Natural killer cell (primary cell): ENCODE measurements at regions not wholly inside any gene's neighbourhood (a gene's known extent, or its start where the extent isn't known, plus 50 kb on each side); places are given as distances from the start of the nearest gene placed in this dataset.

ENCODE experiments used
- ATAC-seq, 3 donors: fragments of 150-1000 bp in 2 of 3; fragments of 200-7000 bp in 1 of 3; cut with Tn5 transposase; 1 replicate in 1 of 3; 2 replicates in 2 of 3; pipeline ENCODE4 v1.10.0; 2021; ENCODE audit warnings: mild to moderate bottlenecking in 2 of 3, moderate library complexity in 2 of 3
- DNase-seq, 2 donors: peaks; one replicate each; pipeline versions ENCODE4 v3.0.0 to v3.0.0-alpha.2; 2013 to 2021; ENCODE audit warnings: mixed read lengths in 1 of 2
- H3K27ac ChIP-seq: one replicate; pipeline ENCODE4 v1.5.1; 2013; ENCODE audit warnings: mild to moderate bottlenecking, low read length
- H3K27me3 ChIP-seq: one replicate; pipeline ENCODE4 v1.6.1; 2013; ENCODE audit warnings: low read length; ENCODE audit not compliant: control insufficient read depth, insufficient read depth
- H3K36me3 ChIP-seq: one replicate; pipeline ENCODE4 v1.6.1; 2013; ENCODE audit warnings: low read length; ENCODE audit not compliant: control insufficient read depth, insufficient read depth
- H3K4me1 ChIP-seq: one replicate; pipeline ENCODE4 v1.6.1; 2013; ENCODE audit warnings: low read length; ENCODE audit not compliant: control insufficient read depth, insufficient read depth
- H3K4me3 ChIP-seq: one replicate; pipeline ENCODE4 v1.5.1; 2013; ENCODE audit warnings: low read length
- H3K9me3 ChIP-seq: one replicate; pipeline ENCODE4 v1.6.1; 2013; ENCODE audit warnings: low read length; ENCODE audit not compliant: control insufficient read depth, insufficient read depth
- H3K27ac Mint-ChIP-seq, 2 donors: one replicate each; pipeline ENCODE4 v1.8.0; 2022; ENCODE audit warnings: mild to moderate bottlenecking in 2 of 2, mixed read lengths in 2 of 2, moderate library complexity in 1 of 2
- H3K27me3 Mint-ChIP-seq, 2 donors: one replicate each; pipeline ENCODE4 v1.8.0; 2022; ENCODE audit warnings: low read depth in 2 of 2, mixed read lengths in 2 of 2
- H3K36me3 Mint-ChIP-seq: one replicate; pipeline ENCODE4 v1.8.0; 2022; ENCODE audit warnings: mixed read lengths
- H3K4me1 Mint-ChIP-seq, 2 donors: one replicate each; pipeline ENCODE4 v1.8.0; 2022; ENCODE audit warnings: mixed read lengths in 2 of 2
- H3K4me3 Mint-ChIP-seq: one replicate; pipeline ENCODE4 v1.8.0; 2022; ENCODE audit warnings: mild to moderate bottlenecking, moderate library complexity, mixed read lengths
- H3K9me3 Mint-ChIP-seq, 2 donors: one replicate each; pipeline ENCODE4 v1.8.0; 2022; ENCODE audit warnings: mixed read lengths in 2 of 2
- WGBS: methylation state at CpG from one replicate; pipeline ENCODE4 v1.1.7; 2013; ENCODE audit warnings: missing lambda C conversion rate; ENCODE audit not compliant: insufficient coverage; 5-methylcytosine and 5-hydroxymethylcytosine counted together
- intact Hi-C: fragments of 100-400 bp; cut with micrococcal nuclease; formaldehyde crosslinking; loops from one replicate; pipeline ENCODE4 v1.14.2; 2022
- TF ChIP-seq, protein P1 (sequence below): fragments of 200-600 bp; IDR thresholded peaks from one replicate; pipeline ENCODE4 v1.8.0; 2022; ENCODE audit warnings: antibody characterized with exemption

DNA sequence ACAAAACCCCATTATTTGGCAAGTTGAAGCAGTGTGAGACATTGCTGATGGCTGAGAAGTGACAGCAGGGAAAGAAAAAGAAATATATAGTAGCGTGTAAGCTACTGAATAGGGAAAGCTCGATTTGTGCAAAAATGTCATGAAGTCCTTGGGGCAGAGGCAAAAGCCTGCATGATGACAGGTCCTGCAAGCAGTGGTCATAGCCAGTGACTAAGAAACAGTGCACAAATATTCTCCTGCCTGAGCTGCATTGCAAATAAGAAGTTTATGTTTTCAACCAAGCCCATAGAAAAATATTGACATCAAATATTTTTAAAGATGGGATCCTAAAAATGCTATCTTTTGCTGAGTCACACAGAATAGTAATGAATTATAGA lies 270.0 kb downstream of the SLITRK6 start:
- Histone ChIP-seq H3K27me3 (no peaks in the 10 kb centered on the region), H3K36me3 (no peaks in the 10 kb centered on the region), H3K27ac (no peak overlapping the region), H3K4me3 (no peak overlapping the region), H3K9me3 (no peaks in the 10 kb centered on the region), H3K4me1 (no peaks in the 10 kb centered on the region)
- H3K9me3 Mint-ChIP-seq, result peaks cover 2 to 6% of the 10 kb centered on the region in 2 donors
- no peak overlapping the region for H3K27ac Mint-ChIP-seq
- no peaks in the 10 kb centered on the region for H3K4me1 Mint-ChIP-seq
- TF ChIP-seq, protein P1, sequence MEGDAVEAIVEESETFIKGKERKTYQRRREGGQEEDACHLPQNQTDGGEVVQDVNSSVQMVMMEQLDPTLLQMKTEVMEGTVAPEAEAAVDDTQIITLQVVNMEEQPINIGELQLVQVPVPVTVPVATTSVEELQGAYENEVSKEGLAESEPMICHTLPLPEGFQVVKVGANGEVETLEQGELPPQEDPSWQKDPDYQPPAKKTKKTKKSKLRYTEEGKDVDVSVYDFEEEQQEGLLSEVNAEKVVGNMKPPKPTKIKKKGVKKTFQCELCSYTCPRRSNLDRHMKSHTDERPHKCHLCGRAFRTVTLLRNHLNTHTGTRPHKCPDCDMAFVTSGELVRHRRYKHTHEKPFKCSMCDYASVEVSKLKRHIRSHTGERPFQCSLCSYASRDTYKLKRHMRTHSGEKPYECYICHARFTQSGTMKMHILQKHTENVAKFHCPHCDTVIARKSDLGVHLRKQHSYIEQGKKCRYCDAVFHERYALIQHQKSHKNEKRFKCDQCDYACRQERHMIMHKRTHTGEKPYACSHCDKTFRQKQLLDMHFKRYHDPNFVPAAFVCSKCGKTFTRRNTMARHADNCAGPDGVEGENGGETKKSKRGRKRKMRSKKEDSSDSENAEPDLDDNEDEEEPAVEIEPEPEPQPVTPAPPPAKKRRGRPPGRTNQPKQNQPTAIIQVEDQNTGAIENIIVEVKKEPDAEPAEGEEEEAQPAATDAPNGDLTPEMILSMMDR, result no peak
- DNase-seq (no peak), ATAC-seq (no peak)
- intact Hi-C loops, result no loop called here
- no peaks in the 10 kb centered on the region for H3K27me3 Mint-ChIP-seq
- H3K4me3 Mint-ChIP-seq, result no peak overlapping the region
- no peaks in the 10 kb centered on the region for H3K36me3 Mint-ChIP-seq
- 74% methylated on average over 2 of the region's 2 CpGs for WGBS

DNA sequence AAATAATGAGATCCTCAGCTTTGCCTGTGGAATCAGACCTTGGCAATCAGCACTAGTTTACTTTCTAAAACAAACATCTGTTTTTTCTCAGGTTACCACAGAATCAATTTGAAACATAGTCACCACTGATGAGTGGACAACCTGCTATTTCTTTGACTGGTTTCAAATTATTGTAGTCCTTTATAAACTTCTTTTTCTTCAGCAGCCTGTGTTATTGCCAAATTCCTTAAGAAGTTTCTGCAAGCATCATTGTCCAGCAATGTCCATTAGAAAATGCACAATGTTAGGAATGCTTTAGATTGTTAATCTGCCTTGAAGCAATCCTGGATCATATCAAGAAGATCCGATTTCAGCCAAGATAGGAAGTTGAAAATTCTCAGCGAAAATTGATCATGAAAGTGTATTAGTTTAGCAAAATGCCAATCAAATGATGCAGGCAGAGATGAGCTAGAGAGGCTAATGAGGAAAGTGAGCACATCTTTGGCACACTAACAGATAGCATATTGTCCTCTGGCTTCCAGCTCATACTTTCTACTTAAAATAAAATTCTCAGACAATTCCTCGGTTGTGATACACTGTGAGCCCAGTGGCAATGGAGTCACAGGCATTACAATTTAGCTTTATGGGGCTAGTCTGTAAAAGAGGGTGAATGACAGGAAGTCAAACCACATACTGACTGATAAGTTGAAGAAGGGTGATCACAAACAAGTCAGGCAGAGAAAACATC lies 270.6 kb downstream of the SLITRK6 start:
- Histone ChIP-seq H3K27ac (no peak overlapping the region), H3K9me3 (no peaks in the 10 kb centered on the region), H3K36me3 (no peaks in the 10 kb centered on the region), H3K4me3 (no peak overlapping the region), H3K27me3 (no peaks in the 10 kb centered on the region), H3K4me1 (no peaks in the 10 kb centered on the region)
- Mint-ChIP-seq H3K27ac (no peak overlapping the region), H3K27me3 (no peaks in the 10 kb centered on the region), H3K9me3 (peaks cover 2 to 6% of the 10 kb centered on the region in 2 donors), H3K4me1 (no peaks in the 10 kb centered on the region), H3K36me3 (no peaks in the 10 kb centered on the region), H3K4me3 (no peak overlapping the region)
- 64% methylated on average over 3 of the region's 3 CpGs for WGBS
- DNase-seq (no peak), ATAC-seq (no peak)
- intact Hi-C loops, result no loop called here
- TF ChIP-seq, protein P1, result no peak

DNA sequence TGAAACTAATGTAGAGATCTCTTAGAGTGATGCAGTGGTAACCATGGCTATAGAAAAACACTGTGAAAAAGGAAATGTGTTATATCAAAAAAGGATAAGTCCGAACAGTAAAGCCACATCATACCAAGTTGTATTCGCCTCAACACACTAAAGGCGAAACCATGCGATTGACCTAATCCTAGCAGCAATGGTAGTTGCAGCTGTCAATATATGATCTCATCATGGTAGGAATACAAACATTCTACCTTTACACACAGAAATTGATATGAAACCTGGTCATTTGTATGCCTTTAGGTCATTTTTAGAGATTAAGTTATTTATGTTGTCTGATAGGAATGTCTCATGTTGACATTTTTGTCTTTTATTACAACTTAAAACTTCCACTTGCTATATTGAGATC lies 271.9 kb downstream of the SLITRK6 start:
- 98% methylated on average over 4 of the region's 4 CpGs for WGBS
- DNase-seq, result no peak
- Histone ChIP-seq H3K36me3 (no peaks in the 10 kb centered on the region), H3K4me1 (no peaks in the 10 kb centered on the region), H3K9me3 (no peaks in the 10 kb centered on the region), H3K27me3 (no peaks in the 10 kb centered on the region), H3K27ac (no peak overlapping the region), H3K4me3 (no peak overlapping the region)
- Mint-ChIP-seq H3K27ac (no peak overlapping the region), H3K36me3 (no peaks in the 10 kb centered on the region), H3K27me3 (no peaks in the 10 kb centered on the region), H3K4me1 (no peaks in the 10 kb centered on the region), H3K9me3 (peaks cover 0 to 6% of the 10 kb centered on the region in 2 donors), H3K4me3 (no peak overlapping the region)
- TF ChIP-seq, protein P1, result no peak
- ATAC-seq, result no peak
- intact Hi-C loops, result no loop called here

DNA sequence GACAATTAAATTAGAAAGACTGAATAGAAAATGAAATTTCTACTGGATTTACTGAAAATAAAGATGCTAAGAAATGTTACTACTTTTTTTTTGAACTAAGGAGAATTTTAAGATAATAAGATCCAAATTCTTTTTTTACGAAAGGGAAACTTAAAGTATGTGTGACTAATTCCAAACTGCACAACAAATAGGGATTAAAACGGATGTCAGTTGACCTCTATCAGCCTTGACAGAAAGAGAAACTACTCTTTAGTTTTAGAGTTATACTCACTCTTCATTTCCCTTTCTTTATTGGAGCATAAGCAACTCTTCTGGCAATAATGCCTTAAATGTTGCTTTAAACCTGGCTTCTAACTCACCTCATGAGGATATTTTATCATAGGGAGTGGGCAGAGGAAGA lies 273.8 kb downstream of the SLITRK6 start:
- Mint-ChIP-seq H3K4me1 (no peaks in the 10 kb centered on the region), H3K27me3 (no peaks in the 10 kb centered on the region), H3K9me3 (peaks cover 0 to 6% of the 10 kb centered on the region in 2 donors), H3K4me3 (no peak overlapping the region), H3K27ac (no peak overlapping the region), H3K36me3 (no peaks in the 10 kb centered on the region)
- H3K4me3 ChIP-seq, result no peak overlapping the region
- H3K27ac ChIP-seq, result no peak overlapping the region
- DNase-seq (no peak), ATAC-seq (no peak)
- WGBS, result 83% methylated on average over 2 of the region's 2 CpGs
- H3K4me1 ChIP-seq, result no peaks in the 10 kb centered on the region
- no peaks in the 10 kb centered on the region for H3K27me3 ChIP-seq
- no peaks in the 10 kb centered on the region for H3K36me3 ChIP-seq
- no peaks in the 10 kb centered on the region for H3K9me3 ChIP-seq
- TF ChIP-seq, protein P1, result no peak
- intact Hi-C loops, result no loop called here
